LNCaP clone FGC (cell line): ENCODE measurements at regions not wholly inside any gene's neighbourhood (a gene's known extent, or its start where the extent isn't known, plus 50 kb on each side); places are given as distances from the start of the nearest gene placed in this dataset.
"Not testable (repeated sequence)": the region's sequence is repeated elsewhere in the genome, so short reads cannot be mapped to it uniquely, and the experiment has no call there.

Source experiments
- DNase-seq: peaks from one replicate; pipeline ENCODE4 v3.0.0-alpha.2; 2011; ENCODE audit warnings: low read depth
- H3K4me3 ChIP-seq: 2 replicates; pipeline ENCODE4 v1.5.1; 2011; ENCODE audit warnings: mild to moderate bottlenecking, low read depth, low read length, control low read depth
- CTCF ChIP-seq: IDR thresholded peaks from 2 replicates; pipeline ENCODE4 v1.5.1; 2012; ENCODE audit warnings: mild to moderate bottlenecking; ENCODE audit not compliant: control insufficient read depth, insufficient read depth; ENCODE audit errors: extremely low read depth

GRCh38 chr21:18819507-18819906, 415.9 kb upstream of the TMPRSS15 start:
- no peak for TF ChIP-seq CTCF
- no peak for DNase-seq
- no peak overlapping the region for H3K4me3 ChIP-seq

GRCh38 chr21:18826562-18826961, 423.0 kb upstream of the TMPRSS15 start:
- no peak for TF ChIP-seq CTCF
- DNase-seq, result no peak
- H3K4me3 ChIP-seq, result no peak overlapping the region

GRCh38 chr21:18831942-18832676, 428.5 kb upstream of the TMPRSS15 start:
- DNase-seq, result no peak
- no peak overlapping the region for H3K4me3 ChIP-seq
- TF ChIP-seq CTCF, result no peak

GRCh38 chr21:18832950-18833349, 429.4 kb upstream of the TMPRSS15 start:
- DNase-seq, result no peak
- H3K4me3 ChIP-seq, result no peak overlapping the region

GRCh38 chr21:18834121-18834520, 430.5 kb upstream of the TMPRSS15 start:
- DNase-seq, H3K4me3 ChIP-seq: not testable (repeated sequence)

More at GRCh38 chr21:18832950-18833349, 429.4 kb upstream of the TMPRSS15 start:
- TF ChIP-seq CTCF, result no peak

- peak; percentile 17 for DNase-seq
- peak; percentile 24; the same call in 1 of the 2 replicates for TF ChIP-seq CTCF
- H3K4me3 ChIP-seq, result no peak overlapping the region
Measured at GRCh38 chr21:18840239-18840638, 436.7 kb upstream of the TMPRSS15 start.

GRCh38 chr21:18857606-18858005, 454.0 kb upstream of the TMPRSS15 start:
- H3K4me3 ChIP-seq, DNase-seq: not testable (repeated sequence)

- no peak for TF ChIP-seq CTCF
- DNase-seq, result no peak
- H3K4me3 ChIP-seq, result no peak overlapping the region
Measured at GRCh38 chr21:18869104-18869503, 465.5 kb upstream of the TMPRSS15 start.
